ENCODE measurements at regions not wholly inside any gene's neighbourhood (a gene's known extent, or its start where the extent isn't known, plus 50 kb on each side); places are given as distances from the start of the nearest gene placed in this dataset.
A peak's percentile ranks its signal among the peaks of the same experiment; 100 is the strongest.

- no peak for DNase-seq
These were observed 1509.6 kb upstream of the TMEM132C start for GRCh38 chr12:126757326-126757725.

- DNase-seq = no peak
These were observed 1506.9 kb upstream of the TMEM132C start for GRCh38 chr12:126760092-126760491.

- DNase-seq = no peak
These were observed 1505.5 kb upstream of the TMEM132C start for GRCh38 chr12:126761420-126761819.

GRCh38 chr12:126762150-126762549 is 1504.8 kb upstream of the TMEM132C start:
- DNase-seq = no peak

- DNase-seq = peak; percentile 13
These were observed 1503.6 kb upstream of the TMEM132C start for GRCh38 chr12:126763359-126763758.

GRCh38 chr12:126767334-126767733 is 1499.6 kb upstream of the TMEM132C start:
- DNase-seq = no peak

- peak; percentile 72 for DNase-seq
These were observed 1498.5 kb upstream of the TMEM132C start for GRCh38 chr12:126768517-126768916.

- no peak for DNase-seq
These were observed 1496.8 kb upstream of the TMEM132C start for GRCh38 chr12:126770188-126770587.

GRCh38 chr12:126772171-126772864 is 1494.7 kb upstream of the TMEM132C start:
- peak; percentile 90 for DNase-seq

GRCh38 chr12:126773012-126773411 is 1494.0 kb upstream of the TMEM132C start:
- no peak for DNase-seq

- DNase-seq = no peak
These were observed 1493.5 kb upstream of the TMEM132C start for GRCh38 chr12:126773491-126773890.

GRCh38 chr12:126776026-126776655 is 1490.8 kb upstream of the TMEM132C start:
- no peak for DNase-seq

- no peak for DNase-seq
These were observed 1486.6 kb upstream of the TMEM132C start for GRCh38 chr12:126780343-126780742.

- DNase-seq = no peak
These were observed 1485.4 kb upstream of the TMEM132C start for GRCh38 chr12:126781593-126781992.

GRCh38 chr12:126782083-126782482 is 1484.9 kb upstream of the TMEM132C start:
- DNase-seq = no peak

- peak; percentile 40 for DNase-seq
These were observed 1482.5 kb upstream of the TMEM132C start for GRCh38 chr12:126784328-126784921.

GRCh38 chr12:126789963-126790362 is 1477.0 kb upstream of the TMEM132C start:
- no peak for DNase-seq

GRCh38 chr12:126791122-126791521 is 1475.8 kb upstream of the TMEM132C start:
- no peak for DNase-seq

- DNase-seq = no peak
These were observed 1474.6 kb upstream of the TMEM132C start for GRCh38 chr12:126792411-126792810.

- no peak for DNase-seq
These were observed 1469.4 kb upstream of the TMEM132C start for GRCh38 chr12:126797525-126797924.

- DNase-seq = no peak
These were observed 1468.5 kb upstream of the TMEM132C start for GRCh38 chr12:126798449-126798848.

- no peak for DNase-seq
These were observed 1459.6 kb upstream of the TMEM132C start for GRCh38 chr12:126807312-126807865.

- no peak for DNase-seq
These were observed 1455.6 kb upstream of the TMEM132C start for GRCh38 chr12:126811391-126811790.

GRCh38 chr12:126819554-126819953 is 1447.4 kb upstream of the TMEM132C start:
- no peak for DNase-seq

Measured in CD4-positive, alpha-beta T cell treated with Interleukin-17A for 1 hour (primary cell).